Right ventricle myocardium superior (tissue), 1 donor: ENCODE measurements at regions not wholly inside any gene's neighbourhood (a gene's known extent, or its start where the extent isn't known, plus 50 kb on each side); places are given as distances from the start of the nearest gene placed in this dataset.

ENCODE experiments used
- ATAC-seq: fragments of 200-7000 bp; cut with Tn5 transposase; one replicate; pipeline ENCODE4 v1.9.1; 2020; ENCODE audit warnings: mild to moderate bottlenecking; ENCODE audit not compliant: poor library complexity
- DNase-seq: peaks from one replicate; pipeline ENCODE4 v3.0.0-alpha.2; 2020
- intact Hi-C: fragments of 100-400 bp; cut with DNase I; formaldehyde crosslinking; loops from one replicate; pipeline ENCODE4 v1.11.2; 2022
- donor health status: DM: no; HTN: yes; CAD: no; lungs with severe emphysema.

DNA sequence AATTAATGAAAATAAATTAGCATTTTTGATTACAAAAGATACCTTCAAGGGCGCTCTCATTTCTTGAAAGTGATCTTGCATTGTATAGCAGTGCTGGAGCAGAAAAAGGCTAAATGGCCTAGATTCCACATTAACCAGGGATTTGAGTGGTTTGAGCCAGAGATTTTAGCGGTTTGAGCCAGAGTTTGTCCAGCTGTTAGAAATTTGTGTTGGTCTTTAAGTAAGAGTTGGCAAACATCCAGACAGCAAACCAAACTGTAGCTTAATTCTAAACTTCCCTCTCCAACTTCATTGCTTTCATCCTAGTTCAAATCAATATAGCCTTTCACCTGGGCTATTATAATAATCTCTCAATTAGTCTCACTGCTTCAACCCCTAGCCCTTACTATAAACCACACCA, 351.7 kb downstream of the IGSF11 start:
- intact Hi-C loops: no loop called here
- ATAC-seq: no peak
- DNase-seq: no peak

DNA sequence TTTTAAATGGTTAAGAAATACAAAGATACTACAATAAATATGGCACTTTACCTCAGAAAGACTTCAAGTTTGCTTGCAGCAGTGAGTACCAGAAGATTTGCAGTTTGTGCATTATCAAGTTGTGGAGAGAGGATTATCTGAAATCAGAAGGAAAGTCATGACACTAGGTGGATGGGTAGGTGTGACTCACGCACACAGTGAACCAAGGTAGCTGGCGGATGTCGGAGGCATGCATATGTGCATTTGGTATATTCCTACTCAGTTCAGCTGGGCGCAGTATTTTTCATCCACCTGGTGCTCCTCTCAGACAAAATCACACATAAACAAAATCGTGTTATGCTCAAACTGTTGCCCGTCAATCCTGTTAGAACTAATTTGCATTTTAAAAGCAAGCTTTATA, 351.0 kb downstream of the IGSF11 start:
- DNase-seq (no peak), ATAC-seq (no peak)
- intact Hi-C loops: no loop called here

DNA sequence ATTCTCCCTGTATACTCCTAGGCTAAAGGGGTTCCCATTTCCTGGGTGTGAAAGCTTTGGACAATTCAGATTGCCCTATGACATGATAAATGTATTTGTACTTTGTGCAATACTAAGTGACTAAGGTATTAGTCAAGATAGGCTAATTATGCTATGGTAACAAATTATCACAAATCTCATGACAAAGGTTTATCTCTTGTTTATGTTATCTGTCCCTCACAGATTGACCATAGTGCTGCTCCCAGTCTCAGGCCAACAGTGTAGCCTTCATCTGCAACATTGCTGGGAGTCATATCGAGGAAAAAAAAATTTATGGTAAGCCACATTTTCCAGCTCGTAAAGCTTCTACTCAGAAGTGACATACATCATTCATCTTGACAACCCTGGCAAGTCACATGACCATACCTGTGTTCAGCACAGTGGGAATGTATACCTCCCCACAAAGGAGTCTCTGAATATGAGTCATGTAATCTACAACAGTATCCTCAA, 346.2 kb downstream of the IGSF11 start:
- no peak for ATAC-seq
- intact Hi-C loops: no loop called here
- DNase-seq: no peak

DNA sequence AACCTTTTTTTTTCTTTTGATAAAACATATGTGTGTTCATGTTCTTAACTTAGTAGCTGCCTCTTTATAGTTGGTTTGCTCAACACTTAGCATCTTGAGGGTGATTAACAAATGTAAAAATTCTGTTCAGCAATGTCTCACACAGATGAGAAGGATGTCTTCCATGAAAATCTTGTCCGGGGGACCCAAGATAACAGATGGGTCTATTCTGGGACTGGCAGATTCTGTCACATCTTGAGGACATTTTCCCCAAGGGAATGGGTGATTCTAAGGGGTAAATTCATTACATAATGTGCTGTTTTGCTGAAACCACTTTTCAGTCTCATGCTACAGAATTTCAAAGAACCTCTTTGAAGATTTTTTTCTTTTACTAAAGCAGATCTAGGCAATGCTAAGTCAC, 342.2 kb downstream of the IGSF11 start:
- ATAC-seq (no peak), DNase-seq (no peak)
- intact Hi-C loops: no loop called here

DNA sequence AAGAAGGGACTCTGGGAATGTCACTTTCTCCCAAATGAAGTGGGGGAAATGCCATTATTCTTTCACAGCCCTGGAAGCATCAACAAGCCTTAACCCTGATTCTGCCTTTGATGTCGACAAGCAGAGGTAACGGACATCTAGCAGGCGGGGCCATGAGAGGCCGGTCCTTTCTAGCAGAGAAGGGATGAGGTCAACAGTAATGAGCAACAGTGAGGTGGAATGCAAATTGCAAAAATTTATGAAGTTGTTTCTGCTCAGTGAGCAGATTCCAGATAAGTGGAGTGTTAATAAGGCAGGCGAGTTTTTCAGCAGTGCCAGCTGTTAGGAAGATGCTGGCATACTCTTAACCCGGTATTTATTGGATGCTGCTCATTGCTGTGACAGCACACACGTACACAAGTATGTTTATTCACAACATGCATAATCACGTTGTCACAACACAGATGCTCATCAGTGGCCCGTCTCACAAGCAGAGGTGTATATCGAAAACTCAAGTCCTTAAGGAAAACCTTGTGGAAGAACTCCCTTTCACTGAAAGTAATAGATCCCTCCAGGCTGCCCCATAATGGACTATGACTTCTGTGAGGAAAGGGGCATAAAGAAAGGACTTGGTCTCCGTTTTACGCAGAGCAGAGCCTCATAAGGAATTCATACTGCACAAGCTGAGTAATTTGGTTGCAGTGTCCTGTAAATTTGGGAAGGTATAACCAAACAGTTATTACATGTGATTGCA, 329.0 kb downstream of the IGSF11 start:
- intact Hi-C loops: no loop called here
- ATAC-seq (no peak), DNase-seq (no peak)

DNA sequence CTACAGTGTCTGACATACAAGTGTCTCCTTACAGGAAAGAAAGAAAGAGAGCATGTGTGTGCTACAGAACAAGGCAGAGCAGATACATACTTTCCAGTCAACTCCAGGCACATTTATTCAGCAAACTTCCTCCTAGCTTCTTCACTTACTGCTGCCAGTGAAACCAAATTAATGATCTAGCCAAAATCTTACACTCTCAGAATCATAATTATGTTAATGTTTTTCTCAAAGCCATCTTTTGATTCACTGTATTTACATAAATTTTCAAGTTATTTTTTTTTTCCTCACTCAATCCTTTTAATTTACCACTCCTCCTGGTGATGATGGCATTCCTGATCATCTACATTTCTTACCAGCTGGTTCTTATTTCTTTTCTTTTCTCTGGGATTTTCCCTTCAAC, 326.7 kb downstream of the IGSF11 start:
- no peak for ATAC-seq
- DNase-seq: no peak
- intact Hi-C loops: no loop called here

DNA sequence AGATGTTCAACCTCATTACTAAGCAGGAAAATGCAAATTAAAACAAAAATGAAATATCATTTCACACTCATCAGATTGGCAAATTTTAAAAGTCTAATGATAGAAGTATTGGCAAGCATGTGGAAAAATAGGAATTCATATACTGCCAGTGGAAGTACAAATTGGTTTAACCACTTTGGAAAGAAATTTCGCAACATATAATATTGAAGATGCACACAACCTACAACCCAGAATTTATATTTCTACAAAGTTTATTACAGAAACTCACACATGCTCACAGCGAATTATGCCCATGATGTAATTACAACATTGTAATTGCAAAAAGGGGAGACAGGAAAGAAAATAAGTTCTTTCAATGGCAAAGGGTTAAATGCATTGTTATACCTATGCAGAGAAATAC, 324.1 kb downstream of the IGSF11 start:
- intact Hi-C loops: no loop called here
- DNase-seq (no peak), ATAC-seq (no peak)

DNA sequence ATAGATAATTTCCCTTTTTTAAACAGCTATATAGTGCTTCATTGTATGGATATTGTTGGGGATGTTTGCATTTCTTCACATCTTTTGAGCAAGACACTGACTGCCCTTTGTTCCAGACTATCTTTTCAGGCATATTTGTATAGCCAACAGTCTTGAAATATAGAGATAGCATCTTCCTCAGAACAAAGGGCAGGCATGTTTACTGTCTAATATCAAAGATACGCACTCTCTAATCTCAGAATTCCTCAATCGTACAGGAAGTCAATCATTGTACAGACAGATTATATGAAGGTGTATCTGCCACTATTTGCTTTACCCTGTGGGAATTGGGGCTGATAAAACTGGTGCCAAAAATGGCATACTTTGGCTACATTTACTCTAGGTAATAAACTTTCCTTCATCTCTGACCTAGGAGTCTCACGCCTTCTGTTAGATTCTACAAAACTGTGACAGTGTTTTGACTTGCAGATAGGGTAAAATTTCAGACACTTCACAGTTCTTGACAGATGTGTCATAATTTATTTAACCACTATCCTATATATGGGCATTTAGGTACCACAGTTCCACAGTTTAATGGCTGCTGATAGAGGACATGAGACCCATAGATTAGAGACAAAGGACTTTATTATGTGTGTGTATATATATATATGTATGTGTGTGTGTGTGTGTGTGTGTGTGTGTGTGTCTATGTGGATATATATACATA, 321.0 kb downstream of the IGSF11 start:
- no peak for DNase-seq
- intact Hi-C loops: no loop called here
- no peak for ATAC-seq

DNA sequence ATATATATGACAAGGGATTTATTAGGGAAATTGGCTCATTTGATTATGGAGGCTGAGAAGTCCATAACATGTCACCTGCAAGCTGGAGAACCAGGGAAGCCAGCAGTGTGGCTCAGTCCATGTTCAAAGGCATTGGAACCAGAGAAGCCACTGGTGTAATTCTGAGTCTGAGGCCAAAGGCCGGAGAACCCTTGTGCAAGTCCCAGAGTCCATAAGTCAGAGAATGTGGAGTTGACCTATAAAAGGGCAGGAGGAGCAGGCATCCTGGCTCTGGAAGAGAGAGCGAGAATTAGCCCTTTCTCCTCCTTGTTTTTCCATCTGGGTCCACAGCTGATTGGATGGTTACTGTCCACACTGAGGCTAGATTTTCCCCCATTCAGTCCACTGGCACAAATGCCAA, 319.8 kb downstream of the IGSF11 start:
- intact Hi-C loops: no loop called here
- no peak for ATAC-seq

DNA sequence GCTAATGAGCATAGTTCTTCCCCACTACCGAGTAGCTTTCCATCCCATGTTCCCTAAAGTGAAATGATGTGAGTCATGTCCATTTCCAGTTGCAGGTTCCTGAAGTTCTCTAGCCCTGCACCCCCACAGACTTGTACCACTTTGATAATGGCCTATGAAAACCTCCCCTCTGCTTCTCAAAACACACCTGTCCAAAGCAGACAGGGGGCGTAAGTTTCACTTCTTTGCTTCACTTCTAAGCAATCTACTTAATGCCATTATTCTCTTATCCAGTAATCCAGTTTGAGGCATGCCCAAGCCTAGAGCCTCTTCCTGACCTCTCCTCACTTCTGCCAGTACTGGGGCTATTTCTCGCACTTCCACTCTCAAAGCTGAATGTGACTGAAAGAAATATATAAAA, 305.1 kb downstream of the IGSF11 start:
- intact Hi-C loops: no loop called here
- DNase-seq: no peak
- no peak for ATAC-seq

More for the DNA sequence above, 319.8 kb downstream of the IGSF11 start:
- DNase-seq: no peak

DNA sequence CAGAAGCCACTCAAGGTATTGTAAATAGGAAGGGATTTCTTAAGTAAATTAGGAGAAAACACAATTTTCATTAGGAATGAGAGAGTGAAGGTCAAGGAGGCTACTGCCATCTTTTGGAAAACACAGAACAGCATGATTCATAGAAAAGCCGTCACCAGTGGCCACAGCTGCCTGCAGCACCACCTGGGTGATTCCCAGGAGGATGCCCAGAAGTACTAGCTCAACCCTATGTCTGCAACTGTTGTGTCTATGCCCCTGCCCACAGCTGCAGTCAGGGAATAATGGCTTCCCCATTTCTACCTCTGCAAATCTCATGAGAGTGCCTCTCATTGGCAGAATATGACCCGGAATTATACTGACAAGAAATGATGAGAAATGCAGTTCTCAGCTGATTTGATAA, 300.0 kb downstream of the IGSF11 start:
- intact Hi-C loops: no loop called here
- ATAC-seq (no peak), DNase-seq (no peak)

DNA sequence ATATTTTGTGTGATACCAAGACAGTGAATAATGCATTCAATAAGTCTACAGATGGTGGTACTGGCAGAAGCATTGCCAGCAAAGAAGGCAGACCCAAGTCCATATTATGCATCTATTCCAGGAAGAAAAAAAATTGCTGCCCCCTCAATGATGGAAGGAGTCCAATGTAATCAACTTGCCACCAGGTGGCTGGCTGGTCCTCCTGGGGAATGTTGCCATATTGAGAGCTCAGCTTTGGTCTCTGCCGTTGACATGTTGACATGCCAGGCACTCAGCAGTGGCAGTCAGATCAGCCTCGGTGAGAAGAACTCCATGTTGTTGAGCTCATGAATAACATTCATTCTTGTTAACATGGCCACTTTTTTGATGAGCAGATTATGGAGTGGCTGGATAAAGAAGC, 298.5 kb downstream of the IGSF11 start:
- intact Hi-C loops: no loop called here
- ATAC-seq: no peak

DNA sequence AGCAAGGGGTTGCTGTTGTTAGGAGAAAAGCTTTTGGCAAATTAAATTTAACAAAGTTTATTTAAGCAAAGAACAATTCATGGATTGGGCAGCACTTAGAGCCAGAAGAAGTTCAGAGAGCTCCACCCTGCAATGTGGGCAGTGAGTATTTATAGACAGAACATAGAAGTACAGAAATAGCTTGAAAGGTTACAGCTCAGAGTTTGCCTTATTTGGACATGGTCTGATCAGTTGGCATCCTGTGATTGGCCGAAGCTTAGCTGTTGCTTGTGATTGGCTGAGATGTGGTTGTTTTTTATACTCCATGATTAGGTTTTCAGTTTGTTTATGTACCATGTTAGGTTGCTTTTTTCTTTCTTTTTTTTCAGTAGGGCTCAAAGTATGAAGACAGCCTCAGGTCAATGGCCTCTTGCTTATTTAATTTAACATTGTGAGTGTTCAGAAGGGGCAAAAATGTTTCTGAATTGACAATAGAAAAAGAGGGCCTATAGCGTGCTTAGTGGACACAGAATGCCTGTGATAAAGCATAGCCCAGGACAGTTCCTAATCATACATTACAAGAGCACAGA, 293.8 kb downstream of the IGSF11 start:
- DNase-seq (no peak), ATAC-seq (no peak)
- intact Hi-C loops: no loop called here

More for the DNA sequence above, 298.5 kb downstream of the IGSF11 start:
- DNase-seq: no peak

DNA sequence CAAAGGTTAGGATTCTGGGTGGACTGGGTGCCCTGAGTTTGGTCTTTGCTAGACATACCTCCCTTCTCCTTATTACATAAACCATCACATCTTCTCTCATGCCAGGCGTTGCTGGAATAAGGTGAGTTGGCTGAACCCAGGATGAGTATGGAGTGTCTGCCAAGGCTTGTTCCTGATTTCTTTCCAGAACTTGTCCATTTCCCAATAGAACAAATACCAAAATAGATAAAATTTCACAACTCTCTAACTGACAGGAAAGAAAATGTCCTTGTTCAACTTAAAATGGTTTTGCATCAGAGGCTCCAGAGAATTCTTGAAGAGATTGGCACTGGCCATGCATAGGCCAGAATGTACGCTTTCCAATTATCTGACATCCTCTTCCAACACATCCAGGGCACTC, 291.9 kb downstream of the IGSF11 start:
- intact Hi-C loops: no loop called here
- DNase-seq (no peak), ATAC-seq (no peak)

DNA sequence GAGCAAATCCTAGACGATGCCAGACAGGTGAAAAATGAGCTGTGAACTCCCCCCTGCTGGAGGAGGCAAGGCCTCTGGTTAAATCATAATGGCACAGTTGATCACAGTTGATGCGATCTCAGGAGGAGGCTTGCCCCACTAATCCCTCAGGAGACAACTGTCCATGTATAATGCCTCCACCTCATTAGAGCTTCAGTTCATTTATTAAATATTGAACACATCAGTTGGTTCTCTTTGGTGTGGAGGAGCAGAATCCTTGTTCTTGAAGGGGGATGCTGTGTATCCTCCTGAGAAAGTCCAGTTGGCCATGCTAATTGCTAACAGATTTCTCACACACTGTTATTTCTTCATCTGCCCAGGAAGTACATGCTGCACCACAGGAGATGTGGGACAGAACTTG, 290.5 kb downstream of the IGSF11 start:
- ATAC-seq: no peak
- DNase-seq: no peak
- intact Hi-C loops: no loop called here

DNA sequence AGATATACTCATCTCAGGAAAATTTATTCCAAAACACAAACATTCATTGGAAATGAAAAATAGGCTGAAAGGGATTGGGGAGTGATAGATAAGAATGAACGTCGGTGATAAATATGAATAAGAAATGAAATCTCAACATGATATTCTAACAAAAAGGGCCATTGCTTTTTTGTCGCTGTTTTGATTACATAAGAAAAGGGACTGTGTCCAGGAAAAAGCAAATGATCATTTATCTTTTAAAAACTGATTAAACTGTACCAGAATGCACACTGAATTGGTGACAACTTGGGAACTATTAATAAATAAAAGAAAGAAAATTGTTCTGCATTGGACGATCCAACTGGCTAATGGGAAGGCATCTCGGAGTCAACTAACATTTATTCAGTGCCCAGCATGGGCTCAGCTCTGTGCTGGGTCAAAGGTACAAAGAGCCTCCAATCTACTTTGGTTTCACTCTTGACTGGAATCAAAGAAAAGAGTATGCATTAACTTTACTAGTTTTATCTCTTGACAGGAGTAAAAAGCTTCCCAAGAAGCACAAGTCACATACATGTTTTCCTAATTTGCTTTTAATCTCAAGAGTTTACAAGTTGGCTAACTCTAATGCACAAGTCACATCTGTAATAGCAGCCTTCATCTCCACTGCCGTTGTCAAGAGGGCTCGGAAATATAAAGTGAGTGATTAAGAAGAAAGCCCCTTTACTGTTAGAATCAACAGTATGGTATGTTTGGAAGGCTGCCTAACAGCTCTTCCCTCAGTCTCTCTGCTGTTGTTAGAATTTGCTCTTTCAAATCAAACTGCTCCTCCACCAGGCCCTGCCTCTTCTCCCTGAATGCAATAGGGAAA, 280.0 kb downstream of the IGSF11 start:
- ATAC-seq: no peak
- DNase-seq: no peak
- intact Hi-C loops: no loop called here

DNA sequence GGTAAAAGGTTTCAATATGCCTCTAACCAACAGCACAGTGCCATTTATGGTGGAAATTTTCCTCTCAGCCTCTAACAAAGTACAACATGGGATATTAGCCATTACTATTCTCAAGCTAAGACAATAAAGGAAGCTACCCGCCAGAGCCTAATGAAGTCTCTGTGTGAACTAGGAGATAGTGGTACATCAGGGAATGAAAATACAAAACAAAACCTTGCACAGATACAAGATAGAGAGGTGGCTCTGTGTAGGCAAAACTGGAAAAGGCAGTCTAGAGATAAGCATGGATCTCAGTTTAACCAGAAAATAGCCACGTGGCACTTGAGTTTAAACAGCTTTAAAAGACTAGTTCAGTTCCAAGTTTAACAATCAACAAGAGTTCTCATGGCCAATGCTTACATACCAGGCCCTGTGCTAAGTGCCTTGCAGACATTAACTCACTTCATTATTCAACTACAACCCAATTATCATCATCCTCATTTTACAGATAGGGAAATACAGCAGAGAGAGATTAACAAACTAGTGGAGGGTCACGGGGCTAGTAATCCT, 279.3 kb downstream of the IGSF11 start:
- DNase-seq: no peak
- intact Hi-C loops: no loop called here
- no peak for ATAC-seq

DNA sequence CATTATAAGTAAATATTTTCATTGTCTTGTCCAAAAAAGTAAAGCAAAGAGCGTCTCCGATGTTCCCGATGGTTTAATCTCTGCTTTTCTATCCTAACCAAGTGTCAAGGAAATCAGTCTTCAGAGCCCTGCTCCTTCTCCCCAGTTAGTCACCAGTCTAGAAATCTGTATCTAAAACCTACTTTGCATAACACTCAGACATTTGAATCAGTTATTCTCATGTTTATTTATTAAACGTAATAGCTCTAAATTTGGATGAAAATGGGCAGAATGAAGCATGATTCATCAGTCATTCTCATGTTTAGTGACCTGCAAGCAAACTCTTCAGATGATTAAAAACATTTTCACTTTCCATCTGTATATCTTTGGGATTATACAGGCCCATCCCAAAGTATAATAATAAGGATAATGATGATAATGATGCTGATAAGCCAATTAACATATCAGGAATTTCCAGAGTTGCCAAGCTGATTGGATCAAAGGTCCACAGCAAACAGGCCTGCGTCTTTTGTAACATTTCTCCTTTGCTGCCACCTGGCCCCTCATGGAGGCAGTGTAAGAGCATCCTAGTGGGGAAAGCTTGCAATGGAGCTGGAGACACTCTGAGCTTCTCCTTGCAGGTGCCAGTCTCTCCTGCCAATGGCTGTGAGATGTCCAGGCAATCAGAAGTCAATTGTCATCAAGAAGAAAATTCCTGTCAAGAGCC, 273.9 kb downstream of the IGSF11 start:
- no peak for ATAC-seq
- DNase-seq: no peak
- intact Hi-C loops: no loop called here

DNA sequence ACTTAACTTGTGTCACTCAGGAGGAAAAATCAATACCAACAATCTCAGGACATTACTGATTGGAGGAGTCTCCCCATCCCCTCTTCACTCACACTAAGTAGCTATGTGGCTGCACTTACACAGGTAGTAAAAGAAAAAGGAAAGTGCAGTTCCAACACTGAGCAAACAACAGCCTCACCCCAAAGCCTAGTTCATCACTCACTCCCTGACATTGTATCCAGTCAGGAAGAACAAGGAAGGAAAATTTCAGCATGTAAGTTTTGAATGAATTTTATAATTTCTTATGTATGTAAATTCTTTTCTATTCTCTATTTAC, 273.4 kb downstream of the IGSF11 start:
- DNase-seq (no peak), ATAC-seq (no peak)
- intact Hi-C loops: no loop called here
